Breast epithelium (tissue), 4 donors: ENCODE measurements at regions not wholly inside any gene's neighbourhood (a gene's known extent, or its start where the extent isn't known, plus 50 kb on each side); places are given as distances from the start of the nearest gene placed in this dataset.

Experiments used
- DNase-seq, 2 donors: peaks; one replicate each; pipeline ENCODE4 v3.0.0-alpha.2; 2019; ENCODE audit warnings: low spot score in 2 of 2
- H3K27ac ChIP-seq, 2 donors: fragments of 200-600 bp; sonication (generic) in 1 of 2; one replicate each; pipeline ENCODE4 v1.5.1; 2016 to 2019; ENCODE audit warnings: mild to moderate bottlenecking in 1 of 2
- H3K27me3 ChIP-seq, 2 donors: fragments of 200-600 bp; sonication (generic) in 1 of 2; one replicate each; pipeline versions ENCODE4 v1.5.1 to v1.6.0; 2017 to 2019; ENCODE audit warnings: control low read depth in 1 of 2, mild to moderate bottlenecking in 1 of 2
- H3K36me3 ChIP-seq: fragments of 200-600 bp; one replicate; pipeline ENCODE4 v1.5.1; 2019
- H3K4me1 ChIP-seq, 2 donors: fragments of 200-600 bp; sonication (generic); one replicate each; pipeline ENCODE4 v1.5.1; 2016 to 2019; ENCODE audit warnings: control low read depth in 1 of 2
- H3K4me3 ChIP-seq, 3 donors: fragments of 200-600 bp; sonication (generic); 1 replicate in 2 of 3; 2 replicates in 1 of 3; pipeline ENCODE4 v1.5.1; 2016 to 2019; ENCODE audit warnings: mild to moderate bottlenecking in 3 of 3, moderate library complexity in 2 of 3
- H3K9me3 ChIP-seq, 2 donors: fragments of 200-600 bp; sonication (generic) in 1 of 2; one replicate each; pipeline ENCODE4 v1.5.1; 2016 to 2019; ENCODE audit warnings: control low read depth in 1 of 2
- CTCF ChIP-seq, 3 donors: fragments of 450-650 bp; IDR thresholded peaks; one replicate each; pipeline ENCODE4 v1.5.1; 2016 to 2017; ENCODE audit warnings: antibody characterized with exemption in 3 of 3, mild to moderate bottlenecking in 3 of 3, moderate library complexity in 3 of 3
- POLR2A ChIP-seq: fragments of 450-650 bp; IDR thresholded peaks from one replicate; pipeline ENCODE4 v1.6.1; 2016; ENCODE audit warnings: antibody characterized with exemption, mild to moderate bottlenecking, moderate library complexity
- POLR2AphosphoS5 ChIP-seq, 3 donors: sonication (generic); formaldehyde crosslinking; IDR thresholded peaks; one replicate each; pipeline ENCODE4 v1.6.1; 2017; ENCODE audit warnings: antibody characterized with exemption in 3 of 3
- intact Hi-C: fragments of 100-400 bp; cut with DNase I; formaldehyde crosslinking; loops from one replicate; pipeline ENCODE4 v1.15.1; 2023; ENCODE audit warnings: low total_unique reads

DNA sequence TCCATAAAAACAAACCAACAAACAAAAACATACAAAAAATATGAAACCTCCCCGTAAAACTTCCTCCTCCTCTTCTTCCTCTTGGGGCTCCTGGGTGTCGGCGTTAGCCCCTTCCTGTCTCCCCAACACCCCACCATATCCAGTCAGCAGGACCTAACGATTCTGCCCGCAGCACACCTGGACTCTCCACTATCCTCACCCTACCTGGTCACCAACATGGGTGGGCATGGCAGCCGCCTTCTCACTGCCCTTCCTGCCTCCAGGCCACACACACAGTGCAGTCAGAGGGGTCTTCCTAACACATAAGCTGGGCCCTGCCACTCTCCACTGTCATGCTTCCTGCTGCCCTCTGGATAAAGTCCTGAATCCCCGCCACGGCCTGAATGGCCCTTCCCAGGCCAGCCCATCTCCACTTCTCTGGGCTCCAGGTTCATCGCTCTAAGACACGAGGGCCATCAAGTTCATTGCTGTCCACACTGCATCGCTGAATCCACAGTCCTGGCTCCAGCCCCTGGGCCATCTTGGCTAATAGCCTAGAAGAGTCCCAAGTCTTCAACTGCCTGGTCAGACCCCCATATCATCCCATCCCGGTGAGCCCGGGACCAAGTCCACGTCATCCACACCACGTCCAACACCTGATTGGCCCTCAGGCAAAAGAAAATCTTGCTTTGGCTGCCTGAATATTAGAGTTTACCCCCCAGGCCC, 76.2 kb downstream of the IGLL1 start:
- H3K27me3 ChIP-seq, result no peaks in the 10 kb centered on the region
- intact Hi-C loops, result no loop called here
- TF ChIP-seq CTCF (IDR thresholded peaks at IDR 0.05) (no peak), POLR2AphosphoS5 (IDR thresholded peaks at IDR 0.05) (no peak)
- no peaks in the 10 kb centered on the region for H3K36me3 ChIP-seq
- no peak for DNase-seq
- peaks cover 0 to 10% of the 10 kb centered on the region in 2 donors for H3K4me1 ChIP-seq
- peak overlapping the region; percentile 72 to 77 for H3K27ac ChIP-seq
- no peaks in the 10 kb centered on the region for H3K9me3 ChIP-seq
- no peak overlapping the region for H3K4me3 ChIP-seq

DNA sequence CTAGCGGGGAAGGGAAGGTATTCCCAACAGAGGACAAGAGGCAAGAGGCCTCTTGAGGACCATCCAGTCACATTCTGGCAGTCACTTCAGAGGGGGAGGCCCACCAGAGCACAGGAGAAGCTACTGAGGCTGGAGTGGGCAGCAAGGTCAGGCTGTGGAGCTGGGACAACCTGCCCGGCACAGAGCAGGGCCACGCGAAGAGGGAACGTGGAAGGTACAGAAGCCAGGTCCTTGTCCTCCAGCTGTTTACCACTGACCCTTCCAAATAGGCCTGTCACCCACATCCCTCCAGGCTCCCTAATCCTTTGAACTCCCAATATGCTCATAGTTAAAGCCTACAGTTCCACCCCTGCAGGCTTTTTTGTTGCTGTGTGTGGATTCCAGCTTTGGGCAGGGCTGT, 76.9 kb downstream of the IGLL1 start:
- no peak for TF ChIP-seq POLR2A
- no peak for TF ChIP-seq CTCF (IDR thresholded peaks at IDR 0.05)
- no peak for TF ChIP-seq POLR2AphosphoS5 (IDR thresholded peaks at IDR 0.05)
- Histone ChIP-seq H3K4me3 (no peak overlapping the region), H3K4me1 (peaks cover 0 to 10% of the 10 kb centered on the region in 2 donors), H3K36me3 (no peaks in the 10 kb centered on the region), H3K27ac (no peak overlapping the region), H3K27me3 (no peaks in the 10 kb centered on the region), H3K9me3 (no peaks in the 10 kb centered on the region)
- intact Hi-C loops, result no loop called here
- DNase-seq, result no peak

DNA sequence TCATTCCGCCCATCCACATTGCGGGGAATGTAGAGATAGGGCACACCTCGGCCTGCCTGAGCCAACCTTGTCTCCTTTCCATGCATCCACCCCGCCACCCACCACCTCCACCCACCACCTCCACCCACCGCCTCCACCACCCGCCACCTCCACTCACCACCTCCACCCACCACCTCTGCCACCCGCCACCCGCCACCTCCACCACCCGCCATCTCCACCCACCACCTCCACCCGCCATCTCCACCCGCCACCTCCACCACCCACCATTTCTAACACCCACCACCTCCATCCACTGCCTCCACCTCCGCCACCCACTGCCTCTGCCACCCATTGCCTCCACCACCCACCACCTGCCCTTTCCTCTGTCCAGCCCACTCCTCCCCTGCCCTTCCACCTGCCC, 78.4 kb downstream of the IGLL1 start:
- Histone ChIP-seq H3K4me1 (peaks cover 0 to 10% of the 10 kb centered on the region in 2 donors), H3K27ac (peak overlapping the region; percentile 9 to 48), H3K4me3 (no peak overlapping the region), H3K36me3 (no peaks in the 10 kb centered on the region), H3K27me3 (no peaks in the 10 kb centered on the region), H3K9me3 (no peaks in the 10 kb centered on the region)
- DNase-seq, result no peak
- TF ChIP-seq POLR2A (no peak), POLR2AphosphoS5 (IDR thresholded peaks at IDR 0.05) (no peak), CTCF (IDR thresholded peaks at IDR 0.05) (no peak)
- intact Hi-C loops, result no loop called here

DNA sequence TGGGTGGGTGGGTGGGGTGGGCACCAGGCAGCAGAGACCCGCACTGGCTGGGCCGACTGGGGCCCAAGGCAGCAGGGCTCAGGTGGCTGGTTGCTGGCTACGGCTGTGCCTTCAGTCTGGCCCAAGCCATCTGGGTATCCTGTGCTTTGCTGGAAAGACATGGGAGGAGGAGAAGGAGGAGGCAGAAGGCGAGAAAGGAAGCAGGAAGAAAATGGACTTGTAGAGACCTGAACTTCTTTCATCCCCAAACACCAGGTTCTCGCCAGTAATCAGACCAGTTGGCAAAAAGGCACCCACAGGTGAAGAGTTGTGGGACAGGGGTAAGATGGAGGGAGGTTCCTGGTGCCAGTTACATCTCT, 78.8 kb downstream of the IGLL1 start:
- Histone ChIP-seq H3K27me3 (no peaks in the 10 kb centered on the region), H3K27ac (peak overlapping the region; percentile 9 to 48), H3K9me3 (no peaks in the 10 kb centered on the region), H3K36me3 (no peaks in the 10 kb centered on the region), H3K4me1 (peaks cover 0 to 10% of the 10 kb centered on the region in 2 donors), H3K4me3 (no peak overlapping the region)
- DNase-seq, result no peak
- intact Hi-C loops, result no loop called here
- TF ChIP-seq CTCF (IDR thresholded peaks at IDR 0.05) (no peak), POLR2A (no peak), POLR2AphosphoS5 (IDR thresholded peaks at IDR 0.05) (no peak)

DNA sequence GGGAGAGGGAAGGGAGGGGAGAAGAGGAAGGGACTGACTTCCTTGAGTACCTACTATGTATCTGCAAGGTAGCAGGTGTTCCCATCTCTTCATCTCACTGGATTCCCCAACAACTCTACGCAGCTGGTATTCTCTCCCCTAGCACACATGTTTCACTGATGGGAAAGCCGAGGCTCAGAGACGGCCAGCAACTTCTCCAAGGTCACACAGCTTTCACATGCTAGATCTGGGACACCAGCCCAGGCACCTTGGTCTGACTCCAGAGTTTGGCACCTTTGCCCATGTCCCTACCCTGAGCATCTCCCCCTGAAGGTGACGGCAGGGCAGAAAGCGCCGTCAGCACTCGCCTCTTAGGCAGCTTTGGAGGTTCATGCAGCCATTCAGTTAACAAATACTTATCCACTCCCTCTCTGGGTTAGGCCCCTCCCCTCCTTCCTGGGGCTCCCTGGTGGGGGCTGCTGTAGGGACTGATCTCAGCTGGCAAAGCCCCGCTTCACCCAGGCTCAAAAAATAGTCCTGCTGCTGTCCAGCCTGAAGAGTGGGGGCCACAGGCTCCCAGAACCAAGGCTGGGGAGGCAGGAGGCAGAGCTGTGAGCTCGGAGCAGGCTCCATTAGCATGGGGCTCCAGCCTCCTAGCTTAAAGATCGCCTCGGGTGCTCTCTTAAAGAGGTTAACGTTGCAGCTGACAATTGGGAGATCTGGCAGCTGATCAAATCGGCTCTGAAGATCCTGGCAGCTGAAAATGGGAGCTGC, 79.4 kb downstream of the IGLL1 start:
- intact Hi-C loops, result no loop called here
- Histone ChIP-seq H3K4me1 (peaks cover 0 to 10% of the 10 kb centered on the region in 2 donors), H3K27ac (peak overlapping the region; percentile 9 to 48), H3K9me3 (no peaks in the 10 kb centered on the region), H3K36me3 (no peaks in the 10 kb centered on the region), H3K4me3 (no peak overlapping the region), H3K27me3 (no peaks in the 10 kb centered on the region)
- DNase-seq, result no peak
- TF ChIP-seq POLR2A, result no peak
- no peak for TF ChIP-seq CTCF (IDR thresholded peaks at IDR 0.05)
- TF ChIP-seq POLR2AphosphoS5 (IDR thresholded peaks at IDR 0.05), result no peak
